Stimulated activated naive CD8-positive, alpha-beta T cell treated with anti-CD3 and anti-CD28 coated beads, Interleukin-15, Interleukin-2, amounts not matched to agents 100 ng/mL and 50 ng/mL, for 24 hours (primary cell): ENCODE measurements at regions not wholly inside any gene's neighbourhood (a gene's known extent, or its start where the extent isn't known, plus 50 kb on each side); places are given as distances from the start of the nearest gene placed in this dataset.
"Not testable (repeated sequence)": the region's sequence is repeated elsewhere in the genome, so short reads cannot be mapped to it uniquely, and the experiment has no call there.

Experiments
- H3K27ac Mint-ChIP-seq: one replicate; pipeline ENCODE4 v1.8.0; 2021; ENCODE audit warnings: mild to moderate bottlenecking, mixed read lengths
- H3K27me3 Mint-ChIP-seq: one replicate; pipeline ENCODE4 v1.8.0; 2021; ENCODE audit warnings: mixed read lengths
- H3K36me3 Mint-ChIP-seq: one replicate; pipeline ENCODE4 v1.8.0; 2021; ENCODE audit warnings: low read depth, mixed read lengths
- H3K4me1 Mint-ChIP-seq: one replicate; pipeline ENCODE4 v1.8.0; 2021; ENCODE audit warnings: low read depth, mixed read lengths
- H3K4me3 Mint-ChIP-seq: one replicate; pipeline ENCODE4 v1.8.0; 2021; ENCODE audit warnings: mild to moderate bottlenecking, mixed read lengths
- H3K9me3 Mint-ChIP-seq: one replicate; pipeline ENCODE4 v1.8.0; 2021; ENCODE audit warnings: mixed read lengths

DNA sequence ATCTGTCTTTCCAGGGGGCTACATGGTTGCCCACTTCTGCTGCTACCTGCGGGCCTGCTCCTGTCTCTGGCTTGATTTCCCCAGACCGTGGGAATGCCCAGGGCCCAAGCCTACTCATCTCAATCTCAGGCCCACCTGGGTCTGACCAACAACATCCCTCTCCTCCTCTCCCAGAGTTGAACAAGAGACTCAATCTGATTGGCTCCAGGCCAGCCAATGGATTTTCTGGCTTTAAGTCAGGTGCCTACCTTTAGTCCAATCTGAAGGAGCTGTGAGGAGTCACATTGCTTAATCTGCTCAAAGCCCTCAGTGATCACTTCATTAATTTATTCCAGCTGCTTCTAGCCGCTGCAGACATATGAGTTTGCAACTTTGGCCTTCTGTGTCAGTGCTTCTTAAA, 162.4 kb upstream of the KCNG1 start:
- H3K4me3 Mint-ChIP-seq = no peak overlapping the region
- no peaks in the 10 kb centered on the region for H3K9me3 Mint-ChIP-seq
- no peak overlapping the region for H3K27ac Mint-ChIP-seq
- H3K36me3 Mint-ChIP-seq = no peaks in the 10 kb centered on the region
- no peaks in the 10 kb centered on the region for H3K4me1 Mint-ChIP-seq
- H3K27me3 Mint-ChIP-seq = peaks cover 18% of the 10 kb centered on the region

- no peaks in the 10 kb centered on the region for H3K36me3 Mint-ChIP-seq
- H3K9me3 Mint-ChIP-seq = no peaks in the 10 kb centered on the region
- no peaks in the 10 kb centered on the region for H3K4me1 Mint-ChIP-seq
- H3K27ac Mint-ChIP-seq = no peak overlapping the region
- peaks cover 22% of the 10 kb centered on the region for H3K27me3 Mint-ChIP-seq
- no peak overlapping the region for H3K4me3 Mint-ChIP-seq
These were observed 161.4 kb upstream of the KCNG1 start for GRCh38 chr20:51184289-51184688.

DNA sequence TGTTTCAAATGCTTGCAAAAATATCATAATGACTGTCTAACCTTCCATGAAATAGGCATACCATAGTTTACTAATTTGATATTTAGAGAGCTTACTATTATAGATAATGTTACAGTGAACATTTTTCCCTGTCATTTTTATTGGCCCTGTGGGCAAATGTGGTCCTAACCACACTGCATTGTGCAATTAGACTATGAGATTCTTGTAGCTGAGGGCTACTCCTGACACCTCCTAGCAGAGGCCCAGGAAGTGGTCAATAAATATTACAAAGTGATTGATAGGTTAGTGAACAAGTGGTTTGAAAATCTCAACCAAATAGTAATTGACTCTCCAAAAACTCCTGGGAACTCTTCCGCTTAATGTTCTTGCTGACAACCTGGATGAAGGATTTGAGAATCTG, 160.5 kb upstream of the KCNG1 start:
- peaks cover 24% of the 10 kb centered on the region for H3K27me3 Mint-ChIP-seq
- H3K4me1 Mint-ChIP-seq = no peaks in the 10 kb centered on the region
- no peaks in the 10 kb centered on the region for H3K9me3 Mint-ChIP-seq
- H3K4me3 Mint-ChIP-seq = no peak overlapping the region
- H3K36me3 Mint-ChIP-seq = no peaks in the 10 kb centered on the region
- H3K27ac Mint-ChIP-seq = no peak overlapping the region

DNA sequence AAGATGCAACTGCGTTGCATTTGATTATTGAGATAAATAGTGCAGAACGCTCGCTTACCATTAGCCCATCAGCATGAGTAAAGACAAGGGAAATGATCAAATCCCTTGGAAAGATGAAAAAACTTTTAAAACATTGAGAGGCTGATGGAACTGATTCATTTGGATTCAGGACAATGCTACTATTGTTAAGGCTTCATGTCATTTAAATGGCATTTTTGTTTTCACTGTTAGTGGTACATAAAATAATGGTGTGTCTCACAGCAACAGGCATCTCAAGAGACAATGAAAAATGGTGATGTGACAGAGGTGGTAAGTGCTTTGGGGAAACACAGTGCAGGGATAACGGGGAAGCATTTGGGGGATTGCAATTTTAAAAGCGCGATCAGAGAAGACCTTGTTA, 159.7 kb upstream of the KCNG1 start:
- no peaks in the 10 kb centered on the region for H3K9me3 Mint-ChIP-seq
- H3K4me1 Mint-ChIP-seq = no peaks in the 10 kb centered on the region
- no peak overlapping the region for H3K27ac Mint-ChIP-seq
- H3K27me3 Mint-ChIP-seq = peaks cover 22% of the 10 kb centered on the region
- H3K4me3 Mint-ChIP-seq = no peak overlapping the region
- no peaks in the 10 kb centered on the region for H3K36me3 Mint-ChIP-seq

- no peak overlapping the region for H3K27ac Mint-ChIP-seq
- no peaks in the 10 kb centered on the region for H3K9me3 Mint-ChIP-seq
- no peaks in the 10 kb centered on the region for H3K4me1 Mint-ChIP-seq
- H3K4me3 Mint-ChIP-seq = no peak overlapping the region
- H3K27me3 Mint-ChIP-seq = peaks cover 36% of the 10 kb centered on the region
- no peaks in the 10 kb centered on the region for H3K36me3 Mint-ChIP-seq
These were observed 155.2 kb upstream of the KCNG1 start for GRCh38 chr20:51178153-51178552.

- Mint-ChIP-seq H3K4me3 (no peak overlapping the region), H3K9me3 (no peaks in the 10 kb centered on the region), H3K36me3 (no peaks in the 10 kb centered on the region), H3K4me1 (no peaks in the 10 kb centered on the region), H3K27ac (no peak overlapping the region), H3K27me3 (peaks cover 46% of the 10 kb centered on the region)
These were observed 154.0 kb upstream of the KCNG1 start for GRCh38 chr20:51176876-51177275.

DNA sequence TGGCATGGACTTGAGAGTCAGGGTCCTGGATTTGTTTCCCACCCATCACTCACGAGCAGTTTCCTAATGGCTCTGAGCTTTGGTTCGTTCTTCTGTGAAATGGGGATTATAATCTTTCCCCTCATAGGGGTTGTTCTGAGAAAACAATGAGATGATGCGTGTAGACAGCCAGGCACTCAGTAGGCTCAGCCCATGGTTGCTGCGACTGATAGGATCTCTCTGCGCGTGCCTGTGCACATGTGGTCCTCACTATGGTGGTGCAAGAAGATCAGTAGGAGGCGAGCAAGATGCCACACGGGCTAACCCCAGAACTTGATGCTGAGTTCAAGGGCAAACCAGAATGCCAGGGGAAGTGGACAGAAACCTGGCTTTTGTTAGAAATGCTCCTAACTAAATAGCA, 153.5 kb upstream of the KCNG1 start:
- Mint-ChIP-seq H3K4me1 (no peaks in the 10 kb centered on the region), H3K36me3 (no peaks in the 10 kb centered on the region), H3K9me3 (no peaks in the 10 kb centered on the region), H3K4me3 (no peak overlapping the region), H3K27ac (no peak overlapping the region), H3K27me3 (peaks cover 49% of the 10 kb centered on the region)

- H3K9me3 Mint-ChIP-seq = no peaks in the 10 kb centered on the region
- no peak overlapping the region for H3K4me3 Mint-ChIP-seq
- H3K27me3 Mint-ChIP-seq = peaks cover 52% of the 10 kb centered on the region
- no peak overlapping the region for H3K27ac Mint-ChIP-seq
- no peaks in the 10 kb centered on the region for H3K4me1 Mint-ChIP-seq
- no peaks in the 10 kb centered on the region for H3K36me3 Mint-ChIP-seq
These were observed 152.8 kb upstream of the KCNG1 start for GRCh38 chr20:51175724-51176123.

GRCh38 chr20:51175156-51175555, 152.2 kb upstream of the KCNG1 start:
- H3K4me1 Mint-ChIP-seq = no peaks in the 10 kb centered on the region
- no peaks in the 10 kb centered on the region for H3K36me3 Mint-ChIP-seq
- no peak overlapping the region for H3K4me3 Mint-ChIP-seq
- H3K27me3 Mint-ChIP-seq = peaks cover 55% of the 10 kb centered on the region
- no peaks in the 10 kb centered on the region for H3K9me3 Mint-ChIP-seq
- no peak overlapping the region for H3K27ac Mint-ChIP-seq

DNA sequence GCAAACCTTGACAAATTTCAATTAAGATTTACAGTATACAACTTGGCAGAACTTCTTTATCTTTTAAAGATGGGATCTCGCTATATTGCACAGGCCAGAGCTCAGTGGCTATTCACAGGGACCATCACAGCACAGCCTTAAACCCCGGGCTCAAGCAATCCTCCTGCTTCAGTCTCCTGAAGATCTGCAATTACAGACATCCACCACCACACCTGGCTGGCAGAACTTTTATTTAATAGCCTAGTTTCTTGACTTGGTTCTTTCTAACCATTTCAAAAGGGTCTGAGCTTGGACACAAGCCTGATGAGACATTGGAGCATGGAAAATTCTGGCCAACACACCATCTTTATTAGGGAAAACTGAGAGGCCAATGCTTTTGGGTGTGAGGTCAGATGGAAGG, 151.6 kb upstream of the KCNG1 start:
- peaks cover 55% of the 10 kb centered on the region for H3K27me3 Mint-ChIP-seq
- H3K4me3 Mint-ChIP-seq = no peak overlapping the region
- H3K36me3 Mint-ChIP-seq = no peaks in the 10 kb centered on the region
- H3K4me1 Mint-ChIP-seq = no peaks in the 10 kb centered on the region
- no peak overlapping the region for H3K27ac Mint-ChIP-seq
- no peaks in the 10 kb centered on the region for H3K9me3 Mint-ChIP-seq

DNA sequence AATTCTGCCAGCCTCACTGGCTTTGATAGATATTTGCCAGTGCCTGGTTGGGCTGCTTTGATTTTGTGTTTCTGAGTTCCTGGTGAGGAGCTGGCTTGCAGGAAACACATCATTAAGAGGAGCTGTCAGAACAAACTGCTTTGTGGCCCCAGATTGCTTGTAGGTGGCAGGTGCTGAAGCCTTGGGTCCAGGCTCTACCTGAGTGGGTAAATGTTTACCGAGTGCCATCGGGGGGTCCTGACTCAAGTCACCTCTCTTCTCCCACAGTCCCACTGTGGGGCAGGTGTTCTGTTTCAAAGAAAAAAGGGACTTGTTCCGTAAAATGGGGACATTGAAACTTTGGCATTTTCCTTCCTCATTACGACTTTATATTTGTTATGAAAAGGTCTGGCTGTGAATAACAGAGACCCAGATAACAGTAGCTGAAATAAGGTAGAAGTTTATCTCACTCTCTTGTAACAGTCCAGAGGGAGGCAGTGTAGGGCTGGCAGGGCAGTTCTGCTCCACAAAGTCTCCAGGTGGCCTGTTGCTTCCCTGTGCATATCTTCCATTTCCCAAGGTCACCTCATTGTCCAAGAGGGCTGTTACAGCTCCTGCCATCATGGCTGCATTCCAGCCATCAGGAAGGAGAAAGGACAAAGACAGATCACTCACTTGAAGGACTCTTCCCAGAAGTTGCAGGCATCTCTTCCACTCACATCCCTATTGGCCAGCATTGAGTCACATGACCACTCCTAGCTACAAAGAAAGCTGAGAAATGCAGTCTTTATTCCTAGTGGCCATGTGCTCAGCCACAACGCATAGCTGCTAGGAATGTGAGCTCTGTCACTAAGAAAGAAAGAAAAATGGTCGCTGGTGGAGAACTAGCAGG, 149.9 kb upstream of the KCNG1 start:
- H3K27ac Mint-ChIP-seq = no peak overlapping the region
- no peak overlapping the region for H3K4me3 Mint-ChIP-seq
- no peaks in the 10 kb centered on the region for H3K9me3 Mint-ChIP-seq
- H3K36me3 Mint-ChIP-seq = no peaks in the 10 kb centered on the region
- peaks cover 57% of the 10 kb centered on the region for H3K27me3 Mint-ChIP-seq
- no peaks in the 10 kb centered on the region for H3K4me1 Mint-ChIP-seq

DNA sequence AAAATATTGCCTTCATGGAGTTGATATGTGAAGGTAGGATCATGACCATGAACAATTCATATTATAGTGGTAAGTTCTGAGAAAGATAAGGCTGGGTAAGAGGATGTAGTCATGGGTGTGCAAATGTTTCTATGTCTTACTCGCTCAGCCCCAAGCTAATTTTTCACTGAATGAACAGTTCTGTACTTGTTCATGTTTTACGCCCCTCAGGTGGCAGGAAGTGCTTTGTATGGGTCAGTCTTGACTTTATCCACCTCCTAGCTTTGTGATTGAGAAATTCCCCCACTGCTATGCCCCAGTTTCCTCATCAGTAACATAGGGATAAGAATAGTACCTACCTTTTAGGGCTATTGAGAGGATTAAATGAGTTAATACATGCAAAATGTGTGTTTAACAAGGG, 148.2 kb upstream of the KCNG1 start:
- no peak overlapping the region for H3K4me3 Mint-ChIP-seq
- no peaks in the 10 kb centered on the region for H3K4me1 Mint-ChIP-seq
- H3K27me3 Mint-ChIP-seq = peaks cover 50% of the 10 kb centered on the region
- no peak overlapping the region for H3K27ac Mint-ChIP-seq
- no peaks in the 10 kb centered on the region for H3K36me3 Mint-ChIP-seq
- H3K9me3 Mint-ChIP-seq = no peaks in the 10 kb centered on the region

DNA sequence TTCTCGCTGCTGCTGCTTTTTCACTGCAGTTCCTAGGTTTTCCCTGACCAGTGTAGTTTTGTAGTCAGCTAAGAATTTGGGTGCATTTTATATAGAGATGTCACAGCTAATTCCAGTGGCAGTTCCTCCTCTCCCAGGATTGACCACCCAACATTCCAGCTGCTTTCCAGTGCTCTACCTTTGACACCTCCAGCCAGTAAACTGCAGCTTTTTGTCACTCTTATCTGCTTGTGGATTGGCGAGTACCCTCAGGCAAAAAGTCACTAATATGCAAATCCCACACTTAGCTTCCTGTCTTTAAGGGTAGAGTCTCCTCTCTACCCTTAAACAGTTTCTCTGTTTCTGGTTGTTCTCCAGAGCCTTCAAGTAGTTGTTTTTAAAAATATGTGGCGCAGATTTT, 146.9 kb upstream of the KCNG1 start:
- Mint-ChIP-seq H3K27me3 (peaks cover 47% of the 10 kb centered on the region), H3K36me3 (no peaks in the 10 kb centered on the region), H3K27ac (no peak overlapping the region), H3K9me3 (no peaks in the 10 kb centered on the region), H3K4me3 (no peak overlapping the region), H3K4me1 (no peaks in the 10 kb centered on the region)

- not testable (repeated sequence) for H3K4me3 Mint-ChIP-seq, H3K27ac Mint-ChIP-seq, H3K4me1 Mint-ChIP-seq, H3K9me3 Mint-ChIP-seq, H3K36me3 Mint-ChIP-seq
- H3K27me3 Mint-ChIP-seq = peaks cover 36% of the 10 kb centered on the region
These were observed 145.0 kb upstream of the KCNG1 start for GRCh38 chr20:51167911-51168310.

- no peak overlapping the region for H3K27ac Mint-ChIP-seq
- no peaks in the 10 kb centered on the region for H3K4me1 Mint-ChIP-seq
- no peaks in the 10 kb centered on the region for H3K36me3 Mint-ChIP-seq
- H3K9me3 Mint-ChIP-seq = no peaks in the 10 kb centered on the region
- peaks cover 32% of the 10 kb centered on the region for H3K27me3 Mint-ChIP-seq
- H3K4me3 Mint-ChIP-seq = no peak overlapping the region
These were observed 143.6 kb upstream of the KCNG1 start for GRCh38 chr20:51166489-51166888.

- Mint-ChIP-seq H3K9me3 (no peaks in the 10 kb centered on the region), H3K27ac (no peak overlapping the region), H3K4me3 (no peak overlapping the region), H3K36me3 (no peaks in the 10 kb centered on the region), H3K4me1 (no peaks in the 10 kb centered on the region), H3K27me3 (peaks cover 31% of the 10 kb centered on the region)
These were observed 142.2 kb upstream of the KCNG1 start for GRCh38 chr20:51165131-51165530.
